ENCODE measurements at regions not wholly inside any gene's neighbourhood (a gene's known extent, or its start where the extent isn't known, plus 50 kb on each side); places are given as distances from the start of the nearest gene placed in this dataset.

GRCh38 chr1:172885971-172886370 lies 164.8 kb downstream of the TNFSF18 start:
- TF ChIP-seq EZH2 (IDR thresholded peaks at IDR 0.05; ENCODE audit: low read depth): no peak
- TF ChIP-seq, protein P1, sequence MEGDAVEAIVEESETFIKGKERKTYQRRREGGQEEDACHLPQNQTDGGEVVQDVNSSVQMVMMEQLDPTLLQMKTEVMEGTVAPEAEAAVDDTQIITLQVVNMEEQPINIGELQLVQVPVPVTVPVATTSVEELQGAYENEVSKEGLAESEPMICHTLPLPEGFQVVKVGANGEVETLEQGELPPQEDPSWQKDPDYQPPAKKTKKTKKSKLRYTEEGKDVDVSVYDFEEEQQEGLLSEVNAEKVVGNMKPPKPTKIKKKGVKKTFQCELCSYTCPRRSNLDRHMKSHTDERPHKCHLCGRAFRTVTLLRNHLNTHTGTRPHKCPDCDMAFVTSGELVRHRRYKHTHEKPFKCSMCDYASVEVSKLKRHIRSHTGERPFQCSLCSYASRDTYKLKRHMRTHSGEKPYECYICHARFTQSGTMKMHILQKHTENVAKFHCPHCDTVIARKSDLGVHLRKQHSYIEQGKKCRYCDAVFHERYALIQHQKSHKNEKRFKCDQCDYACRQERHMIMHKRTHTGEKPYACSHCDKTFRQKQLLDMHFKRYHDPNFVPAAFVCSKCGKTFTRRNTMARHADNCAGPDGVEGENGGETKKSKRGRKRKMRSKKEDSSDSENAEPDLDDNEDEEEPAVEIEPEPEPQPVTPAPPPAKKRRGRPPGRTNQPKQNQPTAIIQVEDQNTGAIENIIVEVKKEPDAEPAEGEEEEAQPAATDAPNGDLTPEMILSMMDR (conservative IDR thresholded peaks at IDR 0.05): no peak
